SU-DHL-6 (cell line): ENCODE measurements at regions not wholly inside any gene's neighbourhood (a gene's known extent, or its start where the extent isn't known, plus 50 kb on each side); places are given as distances from the start of the nearest gene placed in this dataset.

Experiments
- CTCF ChIP-seq: fragments of 200-600 bp; sonication (generic); IDR thresholded peaks from one replicate; pipeline ENCODE4 v1.5.1; 2017; ENCODE audit warnings: antibody characterized with exemption, mild to moderate bottlenecking, low read length, moderate library complexity; ENCODE audit not compliant: insufficient read depth, poor library complexity, severe bottlenecking
- EZH2phosphoT487 ChIP-seq: fragments of 200-600 bp; sonication (generic), shearing (Covaris generic); conservative IDR thresholded peaks from 2 replicates; pipeline ENCODE4 v1.6.1; 2018; ENCODE audit warnings: mild to moderate bottlenecking, antibody characterized with exemption, low read length, moderate library complexity, mixed read lengths

GRCh38 chr2:235283246-235283645 lies 210.6 kb upstream of the AGAP1 start:
- TF ChIP-seq CTCF (no peak), EZH2phosphoT487 (no peak)
